ENCODE measurements at regions not wholly inside any gene's neighbourhood (a gene's known extent, or its start where the extent isn't known, plus 50 kb on each side); places are given as distances from the start of the nearest gene placed in this dataset.

DNA sequence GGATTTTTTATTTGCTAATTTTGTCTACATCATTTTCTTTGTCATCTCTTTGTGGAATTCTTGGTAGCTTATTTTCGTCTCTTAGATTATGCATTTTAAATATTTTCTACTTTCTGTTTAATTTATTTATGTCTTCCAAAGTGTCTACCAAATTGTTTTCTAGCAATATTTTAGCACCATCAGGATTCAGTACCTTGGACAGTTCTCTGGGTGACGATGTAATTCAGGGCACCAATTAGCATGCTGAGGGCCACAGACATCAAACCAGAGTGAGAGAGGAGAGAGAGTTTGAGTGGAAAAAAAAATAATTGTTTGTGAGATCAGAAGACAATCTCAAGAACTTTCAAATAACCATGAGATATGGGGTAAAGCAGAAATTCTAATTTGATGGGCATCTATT is 169.8 kb upstream of the CXADR start:
- Mint-ChIP-seq H3K27me3 (ENCODE audit: insufficient read depth) (peaks cover 2% of the 10 kb centered on the region; the same call in 1 of the 2 replicates), H3K36me3 (ENCODE audit: low read depth) (no peaks in the 10 kb centered on the region), H3K9me3 (peaks cover 34% of the 10 kb centered on the region), H3K27ac (no peak overlapping the region), H3K4me1 (ENCODE audit: low read depth) (no peaks in the 10 kb centered on the region), H3K4me3 (no peak overlapping the region)
- no peak for DNase-seq
- TF ChIP-seq, protein P1, sequence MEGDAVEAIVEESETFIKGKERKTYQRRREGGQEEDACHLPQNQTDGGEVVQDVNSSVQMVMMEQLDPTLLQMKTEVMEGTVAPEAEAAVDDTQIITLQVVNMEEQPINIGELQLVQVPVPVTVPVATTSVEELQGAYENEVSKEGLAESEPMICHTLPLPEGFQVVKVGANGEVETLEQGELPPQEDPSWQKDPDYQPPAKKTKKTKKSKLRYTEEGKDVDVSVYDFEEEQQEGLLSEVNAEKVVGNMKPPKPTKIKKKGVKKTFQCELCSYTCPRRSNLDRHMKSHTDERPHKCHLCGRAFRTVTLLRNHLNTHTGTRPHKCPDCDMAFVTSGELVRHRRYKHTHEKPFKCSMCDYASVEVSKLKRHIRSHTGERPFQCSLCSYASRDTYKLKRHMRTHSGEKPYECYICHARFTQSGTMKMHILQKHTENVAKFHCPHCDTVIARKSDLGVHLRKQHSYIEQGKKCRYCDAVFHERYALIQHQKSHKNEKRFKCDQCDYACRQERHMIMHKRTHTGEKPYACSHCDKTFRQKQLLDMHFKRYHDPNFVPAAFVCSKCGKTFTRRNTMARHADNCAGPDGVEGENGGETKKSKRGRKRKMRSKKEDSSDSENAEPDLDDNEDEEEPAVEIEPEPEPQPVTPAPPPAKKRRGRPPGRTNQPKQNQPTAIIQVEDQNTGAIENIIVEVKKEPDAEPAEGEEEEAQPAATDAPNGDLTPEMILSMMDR (IDR thresholded peaks at IDR 0.05): no peak

GRCh38 chr21:17348357-17348756 is 164.5 kb upstream of the CXADR start:
- no peaks in the 10 kb centered on the region for H3K36me3 Mint-ChIP-seq (ENCODE audit: low read depth)
- DNase-seq: no peak
- peaks cover 28% of the 10 kb centered on the region for H3K9me3 Mint-ChIP-seq
- no peak overlapping the region for H3K4me3 Mint-ChIP-seq
- peaks cover under 1% of the 10 kb centered on the region for H3K27me3 Mint-ChIP-seq (ENCODE audit: insufficient read depth)
- H3K4me1 Mint-ChIP-seq (ENCODE audit: low read depth): no peaks in the 10 kb centered on the region
- no peak overlapping the region for H3K27ac Mint-ChIP-seq
- TF ChIP-seq, protein P1 (IDR thresholded peaks at IDR 0.05): no peak

GRCh38 chr21:17348849-17349248 is 164.0 kb upstream of the CXADR start:
- no peak for DNase-seq
- H3K4me1 Mint-ChIP-seq (ENCODE audit: low read depth): no peaks in the 10 kb centered on the region
- H3K27me3 Mint-ChIP-seq (ENCODE audit: insufficient read depth): no peaks in the 10 kb centered on the region; the same call in none of the 2 replicates
- no peaks in the 10 kb centered on the region for H3K36me3 Mint-ChIP-seq (ENCODE audit: low read depth)
- TF ChIP-seq, protein P1 (IDR thresholded peaks at IDR 0.05): no peak
- H3K27ac Mint-ChIP-seq: no peak overlapping the region
- peaks cover 23% of the 10 kb centered on the region for H3K9me3 Mint-ChIP-seq
- H3K4me3 Mint-ChIP-seq: no peak overlapping the region

DNA sequence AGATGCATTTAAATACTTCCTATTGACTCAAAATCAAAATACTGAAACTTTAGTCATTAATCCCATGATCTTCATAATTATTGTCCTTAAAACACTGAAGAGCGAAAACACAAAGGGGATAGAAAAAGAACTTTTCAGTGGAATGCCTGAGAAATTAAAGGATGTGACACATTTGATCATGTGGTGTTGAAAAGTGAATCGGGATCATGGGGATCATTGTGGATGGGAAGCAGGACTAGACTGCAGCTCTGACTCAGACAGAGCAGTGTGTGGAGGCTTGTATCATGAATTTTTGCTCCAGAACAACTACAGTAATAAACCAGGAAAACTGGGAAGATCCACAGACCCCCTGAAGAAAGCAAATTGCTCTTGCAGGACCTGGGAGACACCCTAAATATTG is 161.1 kb upstream of the CXADR start:
- Mint-ChIP-seq H3K27me3 (ENCODE audit: insufficient read depth) (peaks cover 1% of the 10 kb centered on the region), H3K4me3 (no peak overlapping the region)
- TF ChIP-seq, protein P1 (IDR thresholded peaks at IDR 0.05): no peak

DNA sequence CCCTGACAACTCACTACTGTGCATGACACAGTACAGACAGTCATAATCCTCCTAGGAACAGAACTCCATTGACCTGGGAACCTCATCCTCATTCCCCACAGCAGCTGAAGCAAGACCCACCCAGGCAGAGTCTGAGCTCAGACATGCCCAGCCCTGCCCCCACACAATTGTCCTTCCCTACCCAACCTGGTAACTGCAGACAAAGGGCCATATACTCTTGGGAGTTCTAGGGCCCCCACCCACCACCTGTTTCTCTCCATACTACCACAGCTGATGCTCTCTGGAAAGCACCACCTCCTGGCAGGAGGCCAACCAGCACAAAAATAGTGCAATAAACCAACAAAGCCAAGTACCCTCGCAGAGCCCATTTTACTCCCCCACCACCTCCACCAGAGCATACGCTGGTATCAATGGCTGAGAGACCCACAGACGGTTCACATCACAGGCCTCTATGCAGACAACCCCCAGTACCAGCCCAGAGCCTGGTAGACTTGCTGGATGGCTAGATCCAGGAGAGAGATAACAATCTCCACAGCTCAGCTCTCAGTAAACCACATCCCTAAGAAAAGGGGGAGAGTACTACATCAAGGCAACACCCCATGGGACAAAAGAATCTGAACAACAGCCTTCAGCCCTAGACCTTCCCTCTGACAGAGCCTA is 159.7 kb upstream of the CXADR start:
- peaks cover 1% of the 10 kb centered on the region for H3K27me3 Mint-ChIP-seq (ENCODE audit: insufficient read depth)
- peaks cover 16% of the 10 kb centered on the region; the same call in 1 of the 2 replicates for H3K9me3 Mint-ChIP-seq
- no peaks in the 10 kb centered on the region for H3K4me1 Mint-ChIP-seq (ENCODE audit: low read depth)
- no peak for DNase-seq
- TF ChIP-seq, protein P1 (IDR thresholded peaks at IDR 0.05): no peak
- H3K36me3 Mint-ChIP-seq (ENCODE audit: low read depth): no peaks in the 10 kb centered on the region
- H3K27ac Mint-ChIP-seq: no peak overlapping the region
- no peak overlapping the region for H3K4me3 Mint-ChIP-seq

More for the DNA sequence above, 161.1 kb upstream of the CXADR start:
- no peak overlapping the region for H3K27ac Mint-ChIP-seq
- no peak for DNase-seq
- no peaks in the 10 kb centered on the region for H3K36me3 Mint-ChIP-seq (ENCODE audit: low read depth)
- H3K9me3 Mint-ChIP-seq: peaks cover 15% of the 10 kb centered on the region; the same call in 1 of the 2 replicates
- H3K4me1 Mint-ChIP-seq (ENCODE audit: low read depth): no peaks in the 10 kb centered on the region

Data from HFFc6 (cell line).